GM23338 (cell line): ENCODE measurements at regions not wholly inside any gene's neighbourhood (a gene's known extent, or its start where the extent isn't known, plus 50 kb on each side); places are given as distances from the start of the nearest gene placed in this dataset.

Experiments used
- ATAC-seq: fragments of 200-7000 bp; cut with Tn5 transposase; 3 replicates; pipeline ENCODE4 v1.9.1; 2020
- DNase-seq: peaks from one replicate; pipeline ENCODE4 v3.0.0-alpha.2; 2015; ENCODE audit warnings: low spot score
- H2AFZ ChIP-seq: fragments of 200-600 bp; sonication (generic); 2 replicates; pipeline ENCODE4 v1.8.0; 2016; ENCODE audit warnings: antibody characterized with exemption, mild to moderate bottlenecking, moderate library complexity
- H3F3A ChIP-seq: fragments of 200-600 bp; sonication (generic); replicated peaks from 2 replicates; pipeline ENCODE4 v1.8.0; 2017; ENCODE audit warnings: antibody characterized with exemption, mixed run types, low read depth
- H3K27ac ChIP-seq: fragments of 200-600 bp; sonication (generic); 2 replicates; pipeline ENCODE4 v1.6.1; 2016; ENCODE audit warnings: low read depth
- H3K27me3 ChIP-seq: fragments of 200-600 bp; sonication (generic); 2 replicates; pipeline ENCODE4 v1.8.0; 2016; ENCODE audit warnings: mild to moderate bottlenecking, mixed run types, moderate library complexity; ENCODE audit not compliant: insufficient read depth
- H3K36me3 ChIP-seq: fragments of 200-600 bp; sonication (generic); 2 replicates; pipeline ENCODE4 v1.8.0; 2016; ENCODE audit warnings: mild to moderate bottlenecking; ENCODE audit not compliant: insufficient read depth
- H3K4me1 ChIP-seq: fragments of 200-600 bp; sonication (generic); 2 replicates; pipeline ENCODE4 v1.8.0; 2016; ENCODE audit warnings: mild to moderate bottlenecking, moderate library complexity; ENCODE audit not compliant: insufficient read depth
- H3K4me2 ChIP-seq: fragments of 200-600 bp; sonication (generic); 2 replicates; pipeline ENCODE4 v1.7.1; 2017; ENCODE audit warnings: mixed run types
- H3K4me3 ChIP-seq: fragments of 200-600 bp; sonication (generic); 2 replicates; pipeline ENCODE4 v1.6.1; 2016; ENCODE audit warnings: mixed run types
- H3K79me2 ChIP-seq: fragments of 200-600 bp; sonication (generic); replicated peaks from 2 replicates; pipeline ENCODE4 v1.8.0; 2017; ENCODE audit warnings: mild to moderate bottlenecking; ENCODE audit not compliant: insufficient read depth
- H3K9me2 ChIP-seq: fragments of 200-600 bp; sonication (generic); 2 replicates; pipeline ENCODE4 v1.8.0; 2017; ENCODE audit not compliant: insufficient read depth
- H4K20me1 ChIP-seq: fragments of 200-600 bp; sonication (generic); replicated peaks from 2 replicates; pipeline ENCODE4 v1.8.0; 2017; ENCODE audit warnings: mild to moderate bottlenecking; ENCODE audit not compliant: insufficient read depth
- H3K27ac Mint-ChIP-seq: 2 replicates; pipeline ENCODE4 v1.8.0; 2020; ENCODE audit warnings: inconsistent platforms, mild to moderate bottlenecking, moderate library complexity, mixed read lengths
- H3K27me3 Mint-ChIP-seq: 3 replicates; pipeline ENCODE4 v1.8.0; 2022; ENCODE audit warnings: low read depth, mild to moderate bottlenecking, moderate library complexity, mixed read lengths, inconsistent platforms; ENCODE audit not compliant: insufficient read depth, poor library complexity
- H3K36me3 Mint-ChIP-seq: 3 replicates; pipeline ENCODE4 v1.8.0; 2021; ENCODE audit warnings: low read depth, mild to moderate bottlenecking, inconsistent platforms, moderate library complexity, mixed read lengths
- H3K4me1 Mint-ChIP-seq: 3 replicates; pipeline ENCODE4 v1.8.0; 2020; ENCODE audit warnings: mild to moderate bottlenecking, inconsistent platforms, mixed read lengths
- H3K4me3 Mint-ChIP-seq: 3 replicates; pipeline ENCODE4 v1.8.0; 2021; ENCODE audit warnings: moderate library complexity, mild to moderate bottlenecking, inconsistent platforms, mixed read lengths
- H3K9me3 Mint-ChIP-seq: 3 replicates; pipeline ENCODE4 v1.8.0; 2020; ENCODE audit warnings: moderate library complexity, mild to moderate bottlenecking, inconsistent platforms, mixed read lengths
- CREB1 ChIP-seq: fragments of 250-450 bp; sonication (Bioruptor Pico); IDR thresholded peaks from 2 replicates; pipeline ENCODE4 v1.5.0; 2020; ENCODE audit warnings: low read depth, mild to moderate bottlenecking, moderate library complexity
- CTCF ChIP-seq, 2 experiments: fragments of 200-600 bp in 1 of 2; sonication (generic) in 1 of 2; conservative IDR thresholded peaks; 2 replicates each; pipeline versions ENCODE4 v1.5.1 to v1.6.1; 2016 to 2017; ENCODE audit warnings: antibody characterized with exemption in 2 of 2, low read depth in 2 of 2, mild to moderate bottlenecking in 2 of 2, moderate library complexity in 1 of 2
- EZH2 ChIP-seq: fragments of 200-600 bp; sonication (generic); IDR thresholded peaks from one replicate; pipeline ENCODE4 v1.8.0; 2017; ENCODE audit warnings: antibody characterized with exemption, mild to moderate bottlenecking, low read depth; ENCODE audit not compliant: unreplicated experiment
- JUNB ChIP-seq: IDR thresholded peaks from one replicate; pipeline ENCODE4 v1.6.1; 2016; ENCODE audit warnings: antibody characterized with exemption; ENCODE audit not compliant: unreplicated experiment
- REST ChIP-seq: IDR thresholded peaks from one replicate; pipeline ENCODE4 v1.6.1; 2018; ENCODE audit warnings: antibody characterized with exemption; ENCODE audit not compliant: unreplicated experiment
- ZNF114 ChIP-seq: fragments of 250-450 bp; sonication (Bioruptor Pico); IDR thresholded peaks from 2 replicates; pipeline ENCODE4 v1.5.0; 2020; ENCODE audit warnings: mild to moderate bottlenecking, moderate library complexity
- ZNF331 ChIP-seq: fragments of 250-450 bp; sonication (Bioruptor Pico); IDR thresholded peaks from 2 replicates; pipeline ENCODE4 v1.5.0; 2020; ENCODE audit warnings: low read depth, mild to moderate bottlenecking, moderate library complexity
- TF ChIP-seq, protein P1 (sequence below): fragments of 250-450 bp; sonication (Bioruptor Pico); IDR thresholded peaks from 2 replicates; pipeline ENCODE4 v1.5.0; 2020; ENCODE audit warnings: mild to moderate bottlenecking, moderate library complexity

DNA sequence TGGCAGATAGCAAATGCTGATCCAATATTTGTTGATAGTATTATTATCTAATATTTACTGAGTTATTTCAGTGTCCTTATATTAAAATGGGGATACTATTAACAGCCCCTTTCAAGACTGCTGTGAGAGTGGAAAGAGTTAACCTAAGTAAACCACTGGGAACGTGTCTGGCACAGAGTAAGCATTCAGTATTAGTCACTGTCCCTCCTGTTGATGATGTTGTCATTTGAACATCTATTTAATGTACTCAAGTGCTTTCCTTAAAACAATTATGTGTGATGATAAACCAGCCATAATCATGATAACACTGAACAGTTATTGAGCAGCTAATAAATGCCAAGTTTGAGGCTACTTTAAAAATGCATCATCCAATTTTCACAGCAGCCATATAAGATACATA, 135.7 kb upstream of the XYLT1 start (continued):
- TF ChIP-seq, protein P1, sequence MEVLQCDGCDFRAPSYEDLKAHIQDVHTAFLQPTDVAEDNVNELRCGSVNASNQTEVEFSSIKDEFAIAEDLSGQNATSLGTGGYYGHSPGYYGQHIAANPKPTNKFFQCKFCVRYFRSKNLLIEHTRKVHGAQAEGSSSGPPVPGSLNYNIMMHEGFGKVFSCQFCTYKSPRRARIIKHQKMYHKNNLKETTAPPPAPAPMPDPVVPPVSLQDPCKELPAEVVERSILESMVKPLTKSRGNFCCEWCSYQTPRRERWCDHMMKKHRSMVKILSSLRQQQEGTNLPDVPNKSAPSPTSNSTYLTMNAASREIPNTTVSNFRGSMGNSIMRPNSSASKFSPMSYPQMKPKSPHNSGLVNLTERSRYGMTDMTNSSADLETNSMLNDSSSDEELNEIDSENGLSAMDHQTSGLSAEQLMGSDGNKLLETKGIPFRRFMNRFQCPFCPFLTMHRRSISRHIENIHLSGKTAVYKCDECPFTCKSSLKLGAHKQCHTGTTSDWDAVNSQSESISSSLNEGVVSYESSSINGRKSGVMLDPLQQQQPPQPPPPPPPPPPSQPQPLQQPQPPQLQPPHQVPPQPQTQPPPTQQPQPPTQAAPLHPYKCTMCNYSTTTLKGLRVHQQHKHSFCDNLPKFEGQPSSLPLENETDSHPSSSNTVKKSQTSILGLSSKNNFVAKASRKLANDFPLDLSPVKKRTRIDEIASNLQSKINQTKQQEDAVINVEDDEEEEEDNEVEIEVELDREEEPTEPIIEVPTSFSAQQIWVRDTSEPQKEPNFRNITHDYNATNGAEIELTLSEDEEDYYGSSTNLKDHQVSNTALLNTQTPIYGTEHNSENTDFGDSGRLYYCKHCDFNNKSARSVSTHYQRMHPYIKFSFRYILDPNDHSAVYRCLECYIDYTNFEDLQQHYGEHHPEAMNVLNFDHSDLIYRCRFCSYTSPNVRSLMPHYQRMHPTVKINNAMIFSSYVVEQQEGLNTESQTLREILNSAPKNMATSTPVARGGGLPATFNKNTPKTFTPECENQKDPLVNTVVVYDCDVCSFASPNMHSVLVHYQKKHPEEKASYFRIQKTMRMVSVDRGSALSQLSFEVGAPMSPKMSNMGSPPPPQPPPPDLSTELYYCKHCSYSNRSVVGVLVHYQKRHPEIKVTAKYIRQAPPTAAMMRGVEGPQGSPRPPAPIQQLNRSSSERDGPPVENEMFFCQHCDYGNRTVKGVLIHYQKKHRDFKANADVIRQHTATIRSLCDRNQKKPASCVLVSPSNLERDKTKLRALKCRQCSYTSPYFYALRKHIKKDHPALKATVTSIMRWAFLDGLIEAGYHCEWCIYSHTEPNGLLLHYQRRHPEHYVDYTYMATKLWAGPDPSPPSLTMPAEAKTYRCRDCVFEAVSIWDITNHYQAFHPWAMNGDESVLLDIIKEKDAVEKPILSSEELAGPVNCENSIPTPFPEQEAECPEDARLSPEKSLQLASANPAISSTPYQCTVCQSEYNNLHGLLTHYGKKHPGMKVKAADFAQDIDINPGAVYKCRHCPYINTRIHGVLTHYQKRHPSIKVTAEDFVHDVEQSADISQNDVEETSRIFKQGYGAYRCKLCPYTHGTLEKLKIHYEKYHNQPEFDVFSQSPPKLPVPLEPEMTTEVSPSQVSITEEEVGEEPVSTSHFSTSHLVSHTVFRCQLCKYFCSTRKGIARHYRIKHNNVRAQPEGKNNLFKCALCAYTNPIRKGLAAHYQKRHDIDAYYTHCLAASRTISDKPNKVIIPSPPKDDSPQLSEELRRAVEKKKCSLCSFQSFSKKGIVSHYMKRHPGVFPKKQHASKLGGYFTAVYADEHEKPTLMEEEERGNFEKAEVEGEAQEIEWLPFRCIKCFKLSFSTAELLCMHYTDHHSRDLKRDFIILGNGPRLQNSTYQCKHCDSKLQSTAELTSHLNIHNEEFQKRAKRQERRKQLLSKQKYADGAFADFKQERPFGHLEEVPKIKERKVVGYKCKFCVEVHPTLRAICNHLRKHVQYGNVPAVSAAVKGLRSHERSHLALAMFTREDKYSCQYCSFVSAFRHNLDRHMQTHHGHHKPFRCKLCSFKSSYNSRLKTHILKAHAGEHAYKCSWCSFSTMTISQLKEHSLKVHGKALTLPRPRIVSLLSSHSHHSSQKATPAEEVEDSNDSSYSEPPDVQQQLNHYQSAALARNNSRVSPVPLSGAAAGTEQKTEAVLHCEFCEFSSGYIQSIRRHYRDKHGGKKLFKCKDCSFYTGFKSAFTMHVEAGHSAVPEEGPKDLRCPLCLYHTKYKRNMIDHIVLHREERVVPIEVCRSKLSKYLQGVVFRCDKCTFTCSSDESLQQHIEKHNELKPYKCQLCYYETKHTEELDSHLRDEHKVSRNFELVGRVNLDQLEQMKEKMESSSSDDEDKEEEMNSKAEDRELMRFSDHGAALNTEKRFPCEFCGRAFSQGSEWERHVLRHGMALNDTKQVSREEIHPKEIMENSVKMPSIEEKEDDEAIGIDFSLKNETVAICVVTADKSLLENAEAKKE (CRISPR knock-in tag), result no peak
- TF ChIP-seq ZNF331 (CRISPR knock-in tag) (no peak), JUNB (no peak), CTCF (conservative IDR thresholded peaks at IDR 0.05; ENCODE audit: low read depth in 2 of 2) (no peak), CREB1 (CRISPR knock-in tag) (no peak), ZNF114 (CRISPR knock-in tag) (no peak)

DNA sequence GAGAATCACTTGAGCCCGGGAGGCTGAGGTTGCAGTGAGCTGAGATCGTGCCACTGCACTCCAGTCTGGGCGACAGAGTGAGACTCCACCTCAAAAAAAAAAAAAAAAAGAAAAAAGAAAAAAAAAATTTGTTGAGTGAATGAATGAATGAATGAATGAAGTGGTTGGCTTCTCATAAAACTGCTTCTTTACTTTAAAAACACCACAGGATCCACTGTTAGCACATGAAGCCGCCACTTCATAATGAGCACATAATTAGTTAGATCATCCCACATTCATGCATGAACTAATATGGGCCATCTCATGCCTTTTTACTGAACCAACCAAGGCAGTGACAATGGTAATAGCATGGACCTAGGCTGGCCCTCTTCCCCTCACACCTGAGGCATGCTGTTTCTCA, 135.0 kb upstream of the XYLT1 start:
- Mint-ChIP-seq H3K36me3 (no peaks in the 10 kb centered on the region; the same call in 2 of the 3 replicates), H3K4me3 (no peak overlapping the region), H3K27ac (no peak overlapping the region), H3K9me3 (no peaks in the 10 kb centered on the region; the same call in 2 of the 3 replicates), H3K4me1 (peaks cover 12% of the 10 kb centered on the region), H3K27me3 (peaks cover 2% of the 10 kb centered on the region)
- ATAC-seq, result no peak
- Histone ChIP-seq H3K36me3 (no peaks in the 10 kb centered on the region), H3K27ac (no peak overlapping the region), H3F3A (no peaks in the 10 kb centered on the region), H3K4me3 (no peak overlapping the region), H3K27me3 (no peaks in the 10 kb centered on the region), H4K20me1 (no peaks in the 10 kb centered on the region), H3K4me1 (no peaks in the 10 kb centered on the region), H3K9me2 (no peaks in the 10 kb centered on the region), H2AFZ (no peak overlapping the region), H3K4me2 (no peak overlapping the region), H3K79me2 (no peaks in the 10 kb centered on the region)
- TF ChIP-seq REST, result no peak
- no peak for TF ChIP-seq EZH2
- DNase-seq, result no peak
